ENCODE measurements at regions not wholly inside any gene's neighbourhood (a gene's known extent, or its start where the extent isn't known, plus 50 kb on each side); places are given as distances from the start of the nearest gene placed in this dataset.

GRCh38 chr4:58611012-58611411 lies 1500.8 kb upstream of the IGFBP7 start:
- no peak for TF ChIP-seq CTCF (IDR thresholded peaks at IDR 0.05)
- no peak for TF ChIP-seq POLR2A (IDR thresholded peaks at IDR 0.05)
